ENCODE measurements at regions not wholly inside any gene's neighbourhood (a gene's known extent, or its start where the extent isn't known, plus 50 kb on each side); places are given as distances from the start of the nearest gene placed in this dataset.
A peak's percentile ranks its signal among the peaks of the same experiment; 100 is the strongest.

GRCh38 chr6:14797875-14798593, 447.8 kb upstream of the JARID2 start:
- DNase-seq: no peak

- no peak for DNase-seq
These were observed 447.3 kb upstream of the JARID2 start for GRCh38 chr6:14798594-14798982.

- no peak for DNase-seq
These were observed 446.8 kb upstream of the JARID2 start for GRCh38 chr6:14798996-14799588.

- DNase-seq: peak; percentile 81 to 91 (median 88)
These were observed 445.9 kb upstream of the JARID2 start for GRCh38 chr6:14799928-14800327.

- DNase-seq: no peak
These were observed 443.2 kb upstream of the JARID2 start for GRCh38 chr6:14802514-14803160.

GRCh38 chr6:14804001-14804784, 441.7 kb upstream of the JARID2 start:
- DNase-seq: peak; percentile 60 to 81 (median 74)

- DNase-seq: no peak
These were observed 441.1 kb upstream of the JARID2 start for GRCh38 chr6:14804785-14805210.

- no peak for DNase-seq
These were observed 439.8 kb upstream of the JARID2 start for GRCh38 chr6:14806101-14806500.

- no peak for DNase-seq
These were observed 438.7 kb upstream of the JARID2 start for GRCh38 chr6:14807130-14807529.

GRCh38 chr6:14807971-14808370, 437.9 kb upstream of the JARID2 start:
- no peak for DNase-seq

- DNase-seq: no peak
These were observed 435.8 kb upstream of the JARID2 start for GRCh38 chr6:14810021-14810420.

GRCh38 chr6:14811775-14812428, 434.0 kb upstream of the JARID2 start:
- no peak for DNase-seq

GRCh38 chr6:14814016-14814415, 431.9 kb upstream of the JARID2 start:
- DNase-seq: no peak

- DNase-seq: no peak
These were observed 429.6 kb upstream of the JARID2 start for GRCh38 chr6:14816116-14816859.

GRCh38 chr6:14817074-14817473, 428.8 kb upstream of the JARID2 start:
- peak in 3 of 4 experiments; percentile 11 to 47 (median 26) for DNase-seq

- DNase-seq: no peak
These were observed 427.4 kb upstream of the JARID2 start for GRCh38 chr6:14818422-14818884.

GRCh38 chr6:14819001-14819400, 426.9 kb upstream of the JARID2 start:
- no peak for DNase-seq

GRCh38 chr6:14819840-14820420, 425.9 kb upstream of the JARID2 start:
- no peak for DNase-seq

GRCh38 chr6:14822012-14822553, 423.8 kb upstream of the JARID2 start:
- DNase-seq: no peak

- no peak for DNase-seq
These were observed 423.2 kb upstream of the JARID2 start for GRCh38 chr6:14822679-14823078.

GRCh38 chr6:14824060-14824459, 421.8 kb upstream of the JARID2 start:
- no peak for DNase-seq
